GM20000 (cell line): ENCODE measurements at regions not wholly inside any gene's neighbourhood (a gene's known extent, or its start where the extent isn't known, plus 50 kb on each side); places are given as distances from the start of the nearest gene placed in this dataset.

Experiments
- DNase-seq: peaks from one replicate; pipeline ENCODE4 v3.0.0; 2012; ENCODE audit warnings: low spot score
- CTCF ChIP-seq: IDR thresholded peaks from 2 replicates; pipeline ENCODE4 v1.5.1; 2012; ENCODE audit warnings: mild to moderate bottlenecking, control low read depth; ENCODE audit errors: extremely low read depth, missing control alignments

- no peak for DNase-seq
- TF ChIP-seq CTCF, result no peak
These were observed 94.1 kb downstream of the NOC3L start for GRCh38 chr10:94268652-94269051.

DNA sequence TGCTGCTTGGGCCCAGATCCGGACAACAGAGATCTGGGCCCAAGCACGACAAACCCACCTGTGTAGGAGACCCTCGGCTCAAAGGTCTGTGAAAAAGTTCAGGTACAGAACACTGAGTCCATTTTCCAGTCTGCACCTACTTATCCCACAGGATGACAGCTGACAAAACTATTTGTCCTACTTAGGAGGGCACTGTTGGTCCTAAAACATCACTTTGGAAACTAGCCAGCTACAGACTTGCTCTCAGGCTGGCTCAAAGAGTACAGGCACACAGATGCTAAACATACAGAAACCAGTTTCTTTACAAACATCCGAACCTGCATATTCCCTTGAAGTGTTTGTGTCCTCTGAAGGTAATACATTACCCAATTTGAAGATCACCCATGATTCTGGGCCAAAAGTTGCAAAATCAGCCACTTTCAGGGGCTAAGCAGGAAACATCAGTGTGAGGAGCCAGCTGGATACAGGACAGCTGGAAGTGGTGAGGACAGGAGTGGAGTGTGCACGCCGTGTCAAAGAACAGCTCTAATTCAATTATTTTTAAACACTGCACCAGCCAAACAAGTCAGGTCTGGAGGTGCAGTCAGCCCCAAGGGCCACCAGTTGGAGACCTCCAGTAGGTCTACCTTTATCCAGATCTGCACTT is 88.5 kb downstream of the NOC3L start:
- TF ChIP-seq CTCF, result no peak
- DNase-seq, result no peak

GRCh38 chr10:94276140-94276539 is 86.6 kb downstream of the NOC3L start:
- DNase-seq, result no peak
- TF ChIP-seq CTCF, result no peak

GRCh38 chr10:94277450-94277849 is 85.3 kb downstream of the NOC3L start:
- TF ChIP-seq CTCF, result no peak
- DNase-seq, result no peak

DNA sequence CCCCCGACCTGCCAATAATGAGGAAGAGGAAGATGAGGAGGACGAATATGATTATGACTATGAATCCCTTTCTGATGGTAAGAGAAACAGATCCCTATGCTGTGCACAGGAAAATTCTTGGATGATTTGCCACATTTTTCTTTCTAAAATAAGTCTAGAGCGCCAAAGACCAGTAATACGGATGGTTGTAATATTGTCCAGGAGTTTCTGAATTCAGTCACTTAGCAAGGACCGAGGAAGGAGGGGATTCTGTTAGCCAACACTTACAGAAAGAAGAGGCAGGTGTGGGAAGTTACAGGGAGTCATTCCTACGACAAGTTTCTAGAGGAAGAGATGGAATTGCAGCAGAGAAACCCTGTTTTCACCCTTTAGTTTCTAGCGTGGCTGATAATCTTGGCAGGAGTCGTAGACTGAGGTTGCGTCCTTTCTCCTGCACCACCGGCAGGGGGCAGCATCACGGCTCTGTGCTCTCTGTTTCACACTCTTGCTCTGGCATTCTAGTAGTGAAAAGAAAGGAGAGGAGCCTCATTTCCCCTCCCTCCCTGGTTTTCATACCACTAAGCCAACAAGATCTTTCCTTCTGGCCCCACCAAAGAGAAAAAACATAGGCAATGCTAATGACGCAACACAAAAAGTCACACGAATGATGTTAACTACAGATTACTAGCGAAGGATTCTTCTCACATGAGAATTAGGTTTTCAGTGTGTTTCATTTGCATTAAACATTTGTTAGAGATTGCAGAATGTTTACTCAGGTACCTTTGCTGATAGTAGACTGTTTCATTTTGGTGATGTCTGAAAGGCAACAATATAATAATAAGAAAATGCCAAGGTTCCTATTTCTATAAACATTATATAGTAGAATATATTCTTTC is 82.7 kb downstream of the NOC3L start:
- peak; percentile 63 for DNase-seq
- TF ChIP-seq CTCF, result peak; percentile 92

- no peak for TF ChIP-seq CTCF
- DNase-seq, result no peak
These were observed 81.1 kb downstream of the NOC3L start for GRCh38 chr10:94281654-94282053.

- TF ChIP-seq CTCF, result no peak
- DNase-seq, result no peak
These were observed 80.4 kb downstream of the NOC3L start for GRCh38 chr10:94282369-94282768.
